Upper lobe of left lung (tissue), 4 donors: ENCODE measurements at regions not wholly inside any gene's neighbourhood (a gene's known extent, or its start where the extent isn't known, plus 50 kb on each side); places are given as distances from the start of the nearest gene placed in this dataset.

Experiments
- POLR2A ChIP-seq, 4 donors: fragments of 450-650 bp; IDR thresholded peaks; one replicate each; pipeline ENCODE4 v1.5.1; 2016 to 2017; ENCODE audit warnings: antibody characterized with exemption in 4 of 4, mild to moderate bottlenecking in 2 of 4
- TF ChIP-seq, protein P1 (sequence below), 6 experiments: fragments of 450-650 bp in 4 of 6; fragments of 200-600 bp in 2 of 6; sonication (generic) in 2 of 6; IDR thresholded peaks; one replicate each; pipeline ENCODE4 v1.5.1; 2016 to 2019; ENCODE audit warnings: antibody characterized with exemption in 6 of 6

DNA sequence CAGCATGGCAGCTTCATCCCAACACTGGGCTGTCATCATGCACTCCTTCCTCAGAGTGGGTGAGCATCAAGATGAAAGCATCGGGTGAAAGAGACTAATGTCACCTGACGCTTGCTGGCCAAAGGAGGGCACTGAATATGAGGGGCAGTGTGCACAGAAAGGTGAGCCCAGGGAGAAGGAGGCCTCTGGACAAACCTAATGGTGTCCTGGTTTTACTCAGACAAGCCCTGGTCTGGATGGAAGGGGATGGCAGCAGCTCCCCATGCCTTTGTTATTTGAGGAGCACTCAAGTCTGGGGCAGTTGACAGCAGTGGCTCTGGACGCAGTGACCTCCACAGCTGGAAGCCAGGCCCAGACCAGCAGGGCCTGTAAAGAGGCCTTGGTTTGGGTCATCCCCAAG is 209.7 kb downstream of the SMAD2 start:
- no peak for TF ChIP-seq POLR2A (IDR thresholded peaks at IDR 0.05)
- TF ChIP-seq, protein P1, sequence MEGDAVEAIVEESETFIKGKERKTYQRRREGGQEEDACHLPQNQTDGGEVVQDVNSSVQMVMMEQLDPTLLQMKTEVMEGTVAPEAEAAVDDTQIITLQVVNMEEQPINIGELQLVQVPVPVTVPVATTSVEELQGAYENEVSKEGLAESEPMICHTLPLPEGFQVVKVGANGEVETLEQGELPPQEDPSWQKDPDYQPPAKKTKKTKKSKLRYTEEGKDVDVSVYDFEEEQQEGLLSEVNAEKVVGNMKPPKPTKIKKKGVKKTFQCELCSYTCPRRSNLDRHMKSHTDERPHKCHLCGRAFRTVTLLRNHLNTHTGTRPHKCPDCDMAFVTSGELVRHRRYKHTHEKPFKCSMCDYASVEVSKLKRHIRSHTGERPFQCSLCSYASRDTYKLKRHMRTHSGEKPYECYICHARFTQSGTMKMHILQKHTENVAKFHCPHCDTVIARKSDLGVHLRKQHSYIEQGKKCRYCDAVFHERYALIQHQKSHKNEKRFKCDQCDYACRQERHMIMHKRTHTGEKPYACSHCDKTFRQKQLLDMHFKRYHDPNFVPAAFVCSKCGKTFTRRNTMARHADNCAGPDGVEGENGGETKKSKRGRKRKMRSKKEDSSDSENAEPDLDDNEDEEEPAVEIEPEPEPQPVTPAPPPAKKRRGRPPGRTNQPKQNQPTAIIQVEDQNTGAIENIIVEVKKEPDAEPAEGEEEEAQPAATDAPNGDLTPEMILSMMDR (IDR thresholded peaks at IDR 0.05) = no peak
